ENCODE measurements at regions not wholly inside any gene's neighbourhood (a gene's known extent, or its start where the extent isn't known, plus 50 kb on each side); places are given as distances from the start of the nearest gene placed in this dataset.
"Not testable (repeated sequence)": the region's sequence is repeated elsewhere in the genome, so short reads cannot be mapped to it uniquely, and the experiment has no call there.

DNA sequence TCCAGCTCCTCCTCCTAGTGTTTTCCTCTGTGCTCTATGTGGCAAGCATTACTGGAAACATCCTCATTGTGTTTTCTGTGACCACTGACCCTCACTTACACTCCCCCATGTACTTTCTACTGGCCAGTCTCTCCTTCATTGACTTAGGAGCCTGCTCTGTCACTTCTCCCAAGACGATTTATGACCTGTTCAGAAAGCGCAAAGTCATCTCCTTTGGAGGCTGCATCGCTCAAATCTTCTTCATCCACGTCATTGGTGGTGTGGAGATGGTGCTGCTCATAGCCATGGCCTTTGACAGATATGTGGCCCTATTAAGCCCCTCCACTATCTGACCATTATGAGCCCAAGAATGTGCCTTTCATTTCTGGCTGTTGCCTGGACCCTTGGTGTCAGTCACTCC is 64.0 kb downstream of the OR4F15 start:
- DNase-seq (ENCODE audit: low spot score); FAIRE-seq: not testable (repeated sequence)

- not testable (repeated sequence) for FAIRE-seq; DNase-seq (ENCODE audit: low spot score)
Measured at GRCh38 chr15:101877649-101878048, 65.6 kb downstream of the OR4F15 start.

- FAIRE-seq; DNase-seq (ENCODE audit: low spot score): not testable (repeated sequence)
Measured at GRCh38 chr15:101912349-101913287, 100.6 kb downstream of the OR4F15 start.

DNA sequence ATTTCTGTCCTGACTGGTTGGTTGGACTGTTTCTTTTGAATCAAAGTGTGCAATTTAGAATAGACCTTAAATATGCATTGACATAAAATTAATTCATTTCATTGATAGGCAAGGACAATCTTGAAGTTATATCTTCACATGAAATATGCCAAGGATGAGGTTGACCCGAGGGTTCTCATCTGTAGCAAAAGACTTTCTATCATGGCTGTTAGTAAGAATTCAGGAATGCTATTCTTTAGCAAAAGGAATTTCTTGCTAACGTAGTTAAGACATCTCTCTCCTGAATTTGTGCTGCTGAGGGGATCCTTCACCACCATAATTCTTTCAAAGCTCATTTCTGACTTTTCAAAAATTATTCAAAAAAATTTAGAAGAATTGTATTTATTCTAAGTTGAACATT is 112.6 kb downstream of the OR4F15 start:
- not testable (repeated sequence) for FAIRE-seq; DNase-seq (ENCODE audit: low spot score)

DNA sequence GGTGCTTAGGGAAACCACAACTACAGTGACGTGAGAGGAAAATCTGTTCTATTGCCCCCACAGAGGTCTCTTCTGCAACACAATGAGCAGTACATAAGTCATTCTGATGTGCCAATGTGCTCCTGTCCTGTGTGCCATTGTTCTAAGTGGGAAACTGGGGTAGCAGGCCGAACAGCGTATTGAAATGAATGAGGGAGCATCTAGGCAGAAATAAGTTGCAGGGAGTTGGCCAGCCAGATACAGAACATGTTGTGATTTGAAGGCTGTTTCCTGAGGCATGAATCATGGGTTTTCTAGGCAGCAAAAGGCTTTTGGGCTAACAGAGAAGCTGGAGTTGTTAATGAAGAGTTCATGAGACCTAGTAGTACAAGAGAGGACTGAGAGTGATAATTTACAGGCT is 122.5 kb downstream of the OR4F15 start:
- not testable (repeated sequence) for FAIRE-seq; DNase-seq (ENCODE audit: low spot score)

DNA sequence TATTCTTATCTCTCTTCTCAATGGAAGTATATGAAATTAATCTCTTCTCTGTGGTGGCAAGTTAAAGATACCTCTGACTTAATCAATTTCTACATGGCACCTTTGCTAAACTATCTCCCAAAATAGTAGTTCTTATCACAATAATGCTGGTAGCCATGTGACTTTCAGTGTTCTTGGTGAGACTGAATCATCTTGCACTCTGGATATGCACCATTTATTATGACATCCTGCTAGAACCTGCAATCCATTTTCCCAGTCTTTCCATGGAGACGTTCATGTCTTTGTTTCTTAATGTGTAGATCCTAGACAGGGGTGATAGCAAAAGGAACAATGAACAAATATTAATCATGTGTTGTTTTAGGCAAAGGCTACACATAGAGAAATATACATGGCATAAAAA is 125.4 kb downstream of the OR4F15 start:
- DNase-seq (ENCODE audit: low spot score); FAIRE-seq: not testable (repeated sequence)

DNA sequence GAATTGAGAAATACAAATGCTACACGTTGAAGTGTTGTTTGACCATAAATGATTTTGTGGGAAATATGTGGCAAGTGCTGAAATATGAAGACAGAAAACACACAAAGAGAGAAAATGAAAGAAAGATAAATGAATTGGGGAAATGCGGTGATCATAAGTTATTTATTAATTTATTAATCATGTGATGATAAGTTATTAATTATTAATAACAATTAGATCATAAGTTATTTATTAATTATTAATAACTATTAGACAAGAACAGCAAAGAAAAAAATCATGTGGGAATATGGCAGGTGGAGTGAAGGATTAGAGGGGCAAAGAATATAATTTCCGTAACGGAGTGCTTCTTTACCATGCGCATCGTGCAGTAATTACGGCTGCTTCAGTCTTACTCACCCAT is 126.6 kb downstream of the OR4F15 start:
- not testable (repeated sequence) for DNase-seq (ENCODE audit: low spot score); FAIRE-seq

DNA sequence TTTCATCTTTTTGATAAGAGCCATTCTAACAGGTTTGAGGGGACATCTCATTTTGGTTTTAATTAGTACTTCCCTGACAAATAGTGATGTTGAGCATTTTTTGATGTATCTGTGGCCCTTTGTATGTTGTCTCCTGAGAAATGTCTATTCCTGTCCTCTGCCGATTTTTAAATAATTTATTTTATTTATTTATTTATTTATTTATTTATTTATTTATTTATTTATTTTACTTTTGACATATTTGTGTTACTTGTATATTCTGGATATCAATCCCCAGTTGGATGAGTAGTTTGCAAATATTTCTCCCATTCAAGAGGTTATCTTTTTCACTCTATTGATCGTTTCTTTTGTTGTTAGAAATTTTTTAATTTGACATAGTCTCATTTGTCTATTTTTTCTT is 133.9 kb downstream of the OR4F15 start:
- DNase-seq (ENCODE audit: low spot score) (peak; percentile 2), FAIRE-seq (peak; percentile 72)

DNA sequence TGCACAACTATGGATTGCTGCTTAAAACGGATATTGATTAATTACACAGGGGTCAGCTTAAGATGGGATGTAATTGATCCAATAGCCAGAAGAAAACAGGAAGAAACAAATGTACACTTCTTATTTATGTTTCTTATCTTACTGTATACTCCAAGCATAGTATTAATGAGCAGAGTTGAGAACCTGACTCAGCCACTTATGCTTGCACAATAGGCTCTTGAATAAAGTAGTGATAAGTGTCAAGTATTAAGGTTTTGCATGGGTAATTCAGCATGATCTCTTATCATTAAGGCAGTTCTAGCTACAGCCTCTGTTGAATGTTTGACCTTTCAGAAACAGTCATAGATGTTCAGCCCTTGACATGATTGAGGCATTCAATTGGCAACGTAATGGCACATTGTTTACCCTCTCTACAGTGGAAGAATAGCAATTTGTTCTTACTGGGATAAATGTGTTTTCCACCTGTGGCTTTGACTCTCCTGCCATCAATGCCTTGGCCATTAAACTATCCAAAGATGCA is 136.5 kb downstream of the OR4F15 start:
- DNase-seq (ENCODE audit: low spot score); FAIRE-seq: not testable (repeated sequence)

DNA sequence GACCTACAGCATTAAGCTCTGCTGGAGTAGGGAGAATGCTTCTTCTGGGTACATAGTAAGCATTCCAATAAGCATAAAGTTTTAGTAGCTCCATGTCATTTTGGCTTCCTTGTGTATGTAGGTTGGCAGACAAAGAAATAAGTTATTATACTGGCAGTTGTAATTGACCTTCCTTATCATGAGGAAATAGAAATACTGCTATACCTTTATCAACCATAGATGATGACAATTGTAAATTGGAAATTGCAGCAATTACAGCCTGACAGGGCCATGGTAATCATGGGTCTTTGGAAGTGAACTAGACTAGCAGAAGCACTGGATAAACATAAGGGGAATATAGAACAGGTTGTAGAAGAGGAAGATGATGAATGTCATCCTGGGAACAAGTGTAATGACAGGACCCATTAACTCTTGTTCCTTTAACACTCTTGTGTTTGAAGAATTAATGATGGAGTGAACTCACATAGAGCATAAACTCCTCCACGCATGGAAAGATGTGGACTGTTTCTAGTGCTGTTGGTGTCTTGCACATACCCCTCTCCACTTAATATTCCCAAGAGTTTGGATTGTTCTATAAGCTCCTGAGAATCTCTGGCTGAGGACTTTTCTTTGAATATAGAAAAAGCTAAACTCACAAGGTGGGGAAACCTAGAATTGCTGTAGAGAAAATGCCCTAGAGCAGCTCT is 137.5 kb downstream of the OR4F15 start:
- not testable (repeated sequence) for FAIRE-seq

DNA sequence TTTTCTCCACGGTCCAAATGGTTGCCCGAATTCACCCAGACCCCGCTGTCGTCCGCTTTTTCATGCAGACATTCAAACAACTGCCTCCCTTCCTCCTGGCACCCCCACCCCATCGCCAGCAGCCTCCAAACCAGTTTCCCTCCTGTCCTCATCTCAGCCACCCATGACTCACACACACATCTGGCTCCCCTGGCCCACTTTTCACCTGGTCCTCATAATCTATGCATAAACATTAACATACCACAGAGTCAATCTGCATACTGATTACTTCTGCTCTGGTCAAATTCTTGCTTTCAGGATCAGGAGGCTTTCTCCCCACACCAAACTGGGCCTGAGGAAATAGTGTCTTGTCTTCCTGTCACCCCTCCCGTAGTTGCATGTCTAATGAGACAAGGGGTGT is 142.0 kb downstream of the OR4F15 start:
- FAIRE-seq; DNase-seq (ENCODE audit: low spot score): not testable (repeated sequence)

More for the DNA sequence above, 137.5 kb downstream of the OR4F15 start:
- DNase-seq (ENCODE audit: low spot score): peak; percentile 0

GRCh38 chr15:101955840-101956239 is 143.8 kb downstream of the OR4F15 start:
- FAIRE-seq: not testable (repeated sequence)

DNA sequence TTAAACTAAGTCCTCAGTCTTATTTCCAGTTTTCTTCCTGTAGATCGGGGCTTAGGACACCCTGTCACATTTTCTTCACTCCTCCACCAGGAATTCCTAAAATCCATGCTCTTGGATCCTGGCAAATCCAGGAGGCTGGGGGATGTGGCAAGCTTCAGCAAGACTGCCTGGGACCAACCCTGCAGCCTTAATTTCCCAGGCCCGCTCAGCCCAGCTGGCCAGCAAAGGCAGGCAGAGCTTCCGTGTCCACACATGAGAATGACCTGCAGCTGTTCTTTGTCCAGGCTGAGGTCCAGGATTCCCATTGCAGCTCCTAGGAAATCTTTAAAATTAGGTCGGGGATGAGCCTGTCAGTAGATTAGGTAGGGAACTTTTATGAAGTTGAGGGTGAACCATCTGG is 146.7 kb downstream of the OR4F15 start:
- DNase-seq (ENCODE audit: low spot score): not testable (repeated sequence)

More at GRCh38 chr15:101955840-101956239, 143.8 kb downstream of the OR4F15 start:
- not testable (repeated sequence) for DNase-seq (ENCODE audit: low spot score)

DNA sequence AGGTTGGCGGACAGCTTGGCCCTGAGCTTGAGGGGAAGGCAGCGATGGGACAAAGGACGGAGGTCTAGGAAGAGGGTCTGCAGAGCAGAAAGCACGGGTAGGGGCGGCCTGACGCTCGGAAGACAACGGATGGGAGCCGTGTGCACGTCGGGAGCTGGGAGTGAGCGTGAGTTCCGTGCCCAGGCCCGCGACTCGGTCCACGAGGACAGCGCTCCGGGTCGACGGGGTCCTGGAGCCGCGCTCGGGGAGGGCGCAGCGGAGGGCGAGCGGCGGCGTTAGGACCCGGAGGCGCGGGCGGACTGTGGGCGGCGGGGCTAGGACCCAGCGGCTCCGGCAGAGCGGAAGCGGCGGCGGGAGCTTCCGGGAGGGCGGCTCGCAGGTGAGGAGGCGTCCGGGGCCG is 149.3 kb downstream of the OR4F15 start:
- not testable (repeated sequence) for FAIRE-seq; DNase-seq (ENCODE audit: low spot score)

More for the DNA sequence above, 146.7 kb downstream of the OR4F15 start:
- not testable (repeated sequence) for FAIRE-seq

GRCh38 chr15:101961765-101962164 is 149.8 kb downstream of the OR4F15 start:
- DNase-seq (ENCODE audit: low spot score); FAIRE-seq: not testable (repeated sequence)

DNA sequence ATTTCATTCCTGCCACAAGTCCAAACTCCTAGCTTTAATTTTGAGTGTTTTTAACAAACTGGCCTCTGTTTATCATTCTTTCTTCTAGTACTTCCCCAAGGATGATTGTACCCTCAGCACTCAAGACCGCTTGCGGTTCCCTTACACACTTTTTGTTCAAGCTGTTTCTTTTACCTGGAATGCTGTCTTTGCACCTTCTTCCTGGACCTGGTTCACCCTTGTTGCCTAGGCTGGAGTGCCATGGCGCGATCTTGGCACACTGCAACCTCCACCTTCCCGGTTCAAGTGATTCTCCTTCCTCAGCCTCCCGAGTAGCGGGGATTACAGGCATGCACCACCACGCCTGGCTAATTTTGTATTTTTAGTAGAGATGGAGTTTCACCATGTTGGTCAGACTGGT is 151.7 kb downstream of the OR4F15 start:
- FAIRE-seq; DNase-seq (ENCODE audit: low spot score): not testable (repeated sequence)

DNA sequence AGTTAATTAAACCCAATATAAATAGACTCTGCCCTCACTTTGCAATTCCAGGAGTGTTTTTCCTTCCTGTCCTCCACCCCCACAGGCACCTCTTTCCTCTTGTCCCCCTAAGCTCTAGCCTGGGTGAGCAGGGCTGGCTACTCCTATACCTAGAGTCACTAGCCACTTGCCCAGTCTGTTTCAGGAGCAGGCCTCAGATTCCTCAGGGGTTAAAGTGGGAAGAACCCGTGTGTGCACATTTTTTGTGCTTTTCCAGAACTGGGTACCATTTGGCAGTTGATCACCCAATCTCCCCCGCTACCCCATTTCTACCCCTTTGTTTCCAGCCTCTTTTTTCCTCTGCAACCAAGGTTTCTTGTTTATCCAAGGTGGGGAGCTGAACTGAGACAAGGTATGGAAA is 153.4 kb downstream of the OR4F15 start:
- not testable (repeated sequence) for FAIRE-seq; DNase-seq (ENCODE audit: low spot score)

DNA sequence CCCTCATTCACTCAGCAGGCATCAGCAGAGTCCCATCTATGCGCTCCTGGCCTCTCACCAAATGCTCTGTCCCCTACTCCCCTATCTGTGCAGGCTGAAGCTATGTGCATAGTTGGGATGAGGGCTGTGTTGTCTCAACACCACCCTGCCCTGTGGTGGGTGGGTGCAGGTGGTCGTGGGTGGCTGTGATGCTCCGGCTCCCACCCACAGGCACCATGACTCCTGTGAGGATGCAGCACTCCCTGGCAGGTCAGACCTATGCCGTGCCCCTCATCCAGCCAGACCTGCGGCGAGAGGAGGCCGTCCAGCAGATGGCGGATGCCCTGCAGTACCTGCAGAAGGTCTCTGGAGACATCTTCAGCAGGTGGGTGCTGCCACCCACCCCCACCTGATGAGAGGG is 153.9 kb downstream of the OR4F15 start:
- not testable (repeated sequence) for FAIRE-seq; DNase-seq (ENCODE audit: low spot score)

GRCh38 chr15:101967364-101967763 is 155.4 kb downstream of the OR4F15 start:
- not testable (repeated sequence) for DNase-seq (ENCODE audit: low spot score); FAIRE-seq

DNA sequence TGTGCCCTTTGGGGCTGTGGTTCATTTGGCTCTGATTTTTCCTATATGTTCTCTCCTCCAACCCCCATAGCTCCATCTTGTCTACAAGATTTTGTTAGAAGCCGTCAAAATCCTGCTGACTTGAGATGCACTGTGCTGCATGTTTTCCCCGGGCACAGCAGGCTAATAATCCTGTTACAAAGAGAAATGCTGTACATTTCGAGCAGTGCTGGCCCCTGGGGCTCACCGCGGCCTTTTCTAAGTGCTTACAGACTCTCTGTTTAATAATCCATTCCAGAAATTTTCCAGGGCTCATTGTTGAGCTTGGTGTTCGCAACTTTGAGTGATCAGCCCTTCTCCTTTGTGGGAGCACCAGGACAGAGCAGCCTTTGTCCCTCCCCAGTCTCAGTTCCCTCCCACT is 158.6 kb downstream of the OR4F15 start:
- DNase-seq (ENCODE audit: low spot score); FAIRE-seq: not testable (repeated sequence)

GRCh38 chr15:101977281-101977680 is 165.3 kb downstream of the OR4F15 start:
- not testable (repeated sequence) for DNase-seq (ENCODE audit: low spot score)

More at GRCh38 chr15:101977281-101977680, 165.3 kb downstream of the OR4F15 start:
- not testable (repeated sequence) for FAIRE-seq
